PC-3 (cell line): ENCODE measurements at regions not wholly inside any gene's neighbourhood (a gene's known extent, or its start where the extent isn't known, plus 50 kb on each side); places are given as distances from the start of the nearest gene placed in this dataset.

Experiments
- ATAC-seq: fragments of 200-7000 bp; cut with Tn5 transposase; 2 replicates; pipeline ENCODE4 v1.9.1; 2020; ENCODE audit warnings: mild to moderate bottlenecking, moderate library complexity
- BruUV-seq: library from RNA; stranded (reverse); fragments of 400-500 nt; replicated peaks from 2 replicates; lab custom pipeline; 2021; lab: Mats Ljungman, UMichigan
- CTCF ChIA-PET: fragments of 300-600 bp; sonication (Branson Sonifier 250); formaldehyde crosslinking; loops from one replicate; lab custom pipeline; 2022; ENCODE audit warnings: antibody characterized with exemption; lab: Charles Lee
- POLR2A ChIA-PET: fragments of 300-600 bp; sonication (Branson Sonifier 250); formaldehyde crosslinking; loops from one replicate; lab custom pipeline; 2022; ENCODE audit warnings: antibody characterized with exemption; ENCODE audit not compliant: unreplicated experiment; lab: Charles Lee
- DNase-seq: peaks from one replicate; pipeline ENCODE4 v3.0.0-alpha.2; 2015
- H2AFZ ChIP-seq: fragments of 300-600 bp; sonication (generic); 2 replicates; pipeline ENCODE4 v1.6.0; 2016; ENCODE audit warnings: antibody characterized with exemption, low read length
- H3F3A ChIP-seq: fragments of 300-600 bp; sonication (generic); one replicate; pipeline ENCODE4 v1.6.0; 2017; ENCODE audit warnings: antibody characterized with exemption, low read length, control low read depth, mild to moderate bottlenecking; ENCODE audit not compliant: unreplicated experiment
- H3K27ac ChIP-seq: fragments of 300-600 bp; sonication (generic); 2 replicates; pipeline ENCODE4 v1.5.1; 2016; ENCODE audit warnings: mild to moderate bottlenecking, low read length
- H3K27me3 ChIP-seq: fragments of 300-600 bp; sonication (generic); 2 replicates; pipeline ENCODE4 v1.6.1; 2016; ENCODE audit warnings: low read length, mixed read lengths
- H3K36me3 ChIP-seq: fragments of 300-600 bp; sonication (generic); 2 replicates; pipeline ENCODE4 v1.6.1; 2016; ENCODE audit warnings: low read depth, mixed run types, low read length, mixed read lengths
- H3K4me1 ChIP-seq: fragments of 300-600 bp; sonication (generic); 2 replicates; pipeline ENCODE4 v1.5.1; 2016; ENCODE audit warnings: low read length; ENCODE audit not compliant: insufficient read depth
- H3K4me2 ChIP-seq: fragments of 300-600 bp; sonication (generic); 2 replicates; pipeline ENCODE4 v1.6.0; 2016; ENCODE audit warnings: low read length
- H3K4me3 ChIP-seq: fragments of 300-600 bp; sonication (generic); 2 replicates; pipeline ENCODE4 v1.5.1; 2016; ENCODE audit warnings: mild to moderate bottlenecking, low read length, mixed read lengths
- H3K79me2 ChIP-seq: fragments of 300-600 bp; sonication (generic); 2 replicates; pipeline ENCODE4 v1.6.1; 2017; ENCODE audit warnings: low read length, mixed read lengths
- H3K9ac ChIP-seq: fragments of 300-600 bp; sonication (generic); 2 replicates; pipeline ENCODE4 v1.6.0; 2016; ENCODE audit warnings: mild to moderate bottlenecking, low read length
- H3K9me2 ChIP-seq: fragments of 300-600 bp; sonication (generic); replicated peaks from 2 replicates; pipeline ENCODE4 v1.6.1; 2016; ENCODE audit warnings: mixed run types, low read length, mixed read lengths
- H3K9me3 ChIP-seq: fragments of 300-600 bp; sonication (generic); 2 replicates; pipeline ENCODE4 v1.6.1; 2016; ENCODE audit warnings: low read length, mixed read lengths
- H4K20me1 ChIP-seq: fragments of 300-600 bp; sonication (generic); 2 replicates; pipeline ENCODE4 v1.6.1; 2016; ENCODE audit warnings: low read length, mixed read lengths
- EZH2 ChIP-seq: fragments of 300-600 bp; sonication (generic); IDR thresholded peaks from one replicate; pipeline ENCODE4 v1.6.1; 2017; ENCODE audit warnings: antibody characterized with exemption, mild to moderate bottlenecking, low read length; ENCODE audit not compliant: unreplicated experiment
- EZH2phosphoT487 ChIP-seq: fragments of 300-600 bp; sonication (generic); IDR thresholded peaks from 2 replicates; pipeline ENCODE4 v1.6.1; 2018; ENCODE audit warnings: mild to moderate bottlenecking, antibody characterized with exemption, low read length, borderline replicate concordance
- intact Hi-C: fragments of 100-400 bp; cut with micrococcal nuclease; formaldehyde crosslinking; loops from 2 replicates; pipeline ENCODE4 v1.9.0; 2023
- TF ChIP-seq, protein P1 (sequence below): fragments of 300-600 bp; sonication (generic); conservative IDR thresholded peaks from 2 replicates; pipeline ENCODE4 v1.5.1; 2017; ENCODE audit warnings: antibody characterized with exemption, low read depth, mild to moderate bottlenecking, low read length

GRCh38 chr20:11469795-11470435, 447.8 kb upstream of the BTBD3 start:
- H3K9me3 ChIP-seq = no peaks in the 10 kb centered on the region
- no peaks in the 10 kb centered on the region for H3K36me3 ChIP-seq
- no peaks in the 10 kb centered on the region for H3F3A ChIP-seq
- ChIA-PET CTCF (no interaction called here), POLR2A (no interaction called here)
- no peaks in the 10 kb centered on the region for H4K20me1 ChIP-seq
- 0 out of 2 replicates have a peak, but pooled peaks cover 3% of the 10 kb centered on the region for H3K9me2 ChIP-seq
- H3K4me1 ChIP-seq = peaks cover 5% of the 10 kb centered on the region; the same call in 1 of the 2 replicates
- intact Hi-C loops = no loop called here
- ATAC-seq (no peak), DNase-seq (no peak)
- H3K27ac ChIP-seq = no peak overlapping the region
- H3K9ac ChIP-seq = no peak overlapping the region
- H3K4me3 ChIP-seq = no peak overlapping the region
- no peaks in the 10 kb centered on the region for H3K27me3 ChIP-seq
- no peak overlapping the region for H2AFZ ChIP-seq
- no peak overlapping the region for H3K4me2 ChIP-seq
- TF ChIP-seq, protein P1, sequence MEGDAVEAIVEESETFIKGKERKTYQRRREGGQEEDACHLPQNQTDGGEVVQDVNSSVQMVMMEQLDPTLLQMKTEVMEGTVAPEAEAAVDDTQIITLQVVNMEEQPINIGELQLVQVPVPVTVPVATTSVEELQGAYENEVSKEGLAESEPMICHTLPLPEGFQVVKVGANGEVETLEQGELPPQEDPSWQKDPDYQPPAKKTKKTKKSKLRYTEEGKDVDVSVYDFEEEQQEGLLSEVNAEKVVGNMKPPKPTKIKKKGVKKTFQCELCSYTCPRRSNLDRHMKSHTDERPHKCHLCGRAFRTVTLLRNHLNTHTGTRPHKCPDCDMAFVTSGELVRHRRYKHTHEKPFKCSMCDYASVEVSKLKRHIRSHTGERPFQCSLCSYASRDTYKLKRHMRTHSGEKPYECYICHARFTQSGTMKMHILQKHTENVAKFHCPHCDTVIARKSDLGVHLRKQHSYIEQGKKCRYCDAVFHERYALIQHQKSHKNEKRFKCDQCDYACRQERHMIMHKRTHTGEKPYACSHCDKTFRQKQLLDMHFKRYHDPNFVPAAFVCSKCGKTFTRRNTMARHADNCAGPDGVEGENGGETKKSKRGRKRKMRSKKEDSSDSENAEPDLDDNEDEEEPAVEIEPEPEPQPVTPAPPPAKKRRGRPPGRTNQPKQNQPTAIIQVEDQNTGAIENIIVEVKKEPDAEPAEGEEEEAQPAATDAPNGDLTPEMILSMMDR = no peak
- TF ChIP-seq EZH2phosphoT487 (no peak), EZH2 (no peak)
- no TSS peak for BruUV-seq
- no peaks in the 10 kb centered on the region for H3K79me2 ChIP-seq

- Histone ChIP-seq H3K4me2 (no peak overlapping the region), H2AFZ (no peak overlapping the region), H3K9me3 (no peaks in the 10 kb centered on the region), H3F3A (no peaks in the 10 kb centered on the region), H3K36me3 (no peaks in the 10 kb centered on the region), H4K20me1 (no peaks in the 10 kb centered on the region), H3K27ac (no peak overlapping the region), H3K4me3 (no peak overlapping the region), H3K9ac (no peak overlapping the region), H3K27me3 (no peaks in the 10 kb centered on the region), H3K4me1 (no peaks in the 10 kb centered on the region), H3K9me2 (0 out of 2 replicates have a peak, but pooled peaks cover 3% of the 10 kb centered on the region), H3K79me2 (no peaks in the 10 kb centered on the region)
- CTCF ChIA-PET = no interaction called here
- BruUV-seq = no TSS peak
- POLR2A ChIA-PET = no interaction called here
- intact Hi-C loops = no loop called here
- no peak for TF ChIP-seq EZH2
- no peak for DNase-seq
- ATAC-seq = no peak
Observed at GRCh38 chr20:11473983-11474382, 443.7 kb upstream of the BTBD3 start.

DNA sequence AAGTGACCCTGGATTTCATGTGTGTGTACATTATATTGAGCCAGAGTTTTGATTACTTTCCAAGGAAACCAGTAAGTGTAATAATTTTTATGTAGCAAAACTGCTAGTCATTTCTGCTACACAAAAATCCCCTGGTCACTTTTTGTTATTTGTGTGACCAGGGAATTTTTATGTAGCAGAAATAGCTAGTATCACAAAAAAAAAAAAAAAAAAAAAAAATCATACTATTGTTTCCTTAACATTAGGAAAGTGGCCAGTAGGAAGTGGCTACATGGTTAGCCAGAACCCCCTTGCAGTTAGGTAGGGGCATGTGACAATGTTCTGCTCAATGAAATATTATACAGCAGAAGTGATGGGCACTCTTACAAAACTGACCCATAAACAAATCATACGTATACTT, 434.0 kb upstream of the BTBD3 start:
- H3K27me3 ChIP-seq = no peaks in the 10 kb centered on the region
- no peak overlapping the region for H3K4me3 ChIP-seq
- no peak overlapping the region for H2AFZ ChIP-seq
- no peak for TF ChIP-seq EZH2phosphoT487
- TF ChIP-seq, protein P1 = no peak
- TF ChIP-seq EZH2 = no peak
- no peaks in the 10 kb centered on the region for H4K20me1 ChIP-seq
- H3K4me2 ChIP-seq = no peak overlapping the region
- ATAC-seq (no peak), DNase-seq (no peak)
- no peaks in the 10 kb centered on the region for H3K9me2 ChIP-seq
- no peaks in the 10 kb centered on the region for H3K9me3 ChIP-seq
- H3K9ac ChIP-seq = no peak overlapping the region
- no TSS peak for BruUV-seq
- intact Hi-C loops = no loop called here
- H3F3A ChIP-seq = no peaks in the 10 kb centered on the region
- CTCF ChIA-PET = interaction anchor here (0.6 kb wide), 1 partner anchor 1389 kb away, joined by 8 read pairs; no protein-coding TSS in a partner anchor
- H3K36me3 ChIP-seq = no peaks in the 10 kb centered on the region
- H3K4me1 ChIP-seq = no peaks in the 10 kb centered on the region
- POLR2A ChIA-PET = interaction anchor here (0.6 kb wide), 2 partner anchors 25 to 1888 kb away, joined by 3 to 11 read pairs; no protein-coding TSS in a partner anchor
- H3K79me2 ChIP-seq = no peaks in the 10 kb centered on the region
- no peak overlapping the region for H3K27ac ChIP-seq
